GM18870 (cell line): ENCODE measurements at regions not wholly inside any gene's neighbourhood (a gene's known extent, or its start where the extent isn't known, plus 50 kb on each side); places are given as distances from the start of the nearest gene placed in this dataset.
"Not testable (repeated sequence)": the region's sequence is repeated elsewhere in the genome, so short reads cannot be mapped to it uniquely, and the experiment has no call there.

Experiments used
- ATAC-seq: cut with Tn5 transposase; IDR thresholded peaks from one replicate; pipeline ENCODE4 v1.9.1; 2021; ENCODE audit warnings: moderate library complexity; ENCODE audit not compliant: unreplicated experiment

GRCh38 chr4:53720776-53721175 lies 129.5 kb upstream of the LNX1 start:
- ATAC-seq = no peak

- no peak for ATAC-seq
Measured at GRCh38 chr4:53717064-53717549, 125.8 kb upstream of the LNX1 start.

GRCh38 chr4:53716471-53717063 lies 125.3 kb upstream of the LNX1 start:
- ATAC-seq = no peak

GRCh38 chr4:53716011-53716410 lies 124.7 kb upstream of the LNX1 start:
- ATAC-seq = no peak

DNA sequence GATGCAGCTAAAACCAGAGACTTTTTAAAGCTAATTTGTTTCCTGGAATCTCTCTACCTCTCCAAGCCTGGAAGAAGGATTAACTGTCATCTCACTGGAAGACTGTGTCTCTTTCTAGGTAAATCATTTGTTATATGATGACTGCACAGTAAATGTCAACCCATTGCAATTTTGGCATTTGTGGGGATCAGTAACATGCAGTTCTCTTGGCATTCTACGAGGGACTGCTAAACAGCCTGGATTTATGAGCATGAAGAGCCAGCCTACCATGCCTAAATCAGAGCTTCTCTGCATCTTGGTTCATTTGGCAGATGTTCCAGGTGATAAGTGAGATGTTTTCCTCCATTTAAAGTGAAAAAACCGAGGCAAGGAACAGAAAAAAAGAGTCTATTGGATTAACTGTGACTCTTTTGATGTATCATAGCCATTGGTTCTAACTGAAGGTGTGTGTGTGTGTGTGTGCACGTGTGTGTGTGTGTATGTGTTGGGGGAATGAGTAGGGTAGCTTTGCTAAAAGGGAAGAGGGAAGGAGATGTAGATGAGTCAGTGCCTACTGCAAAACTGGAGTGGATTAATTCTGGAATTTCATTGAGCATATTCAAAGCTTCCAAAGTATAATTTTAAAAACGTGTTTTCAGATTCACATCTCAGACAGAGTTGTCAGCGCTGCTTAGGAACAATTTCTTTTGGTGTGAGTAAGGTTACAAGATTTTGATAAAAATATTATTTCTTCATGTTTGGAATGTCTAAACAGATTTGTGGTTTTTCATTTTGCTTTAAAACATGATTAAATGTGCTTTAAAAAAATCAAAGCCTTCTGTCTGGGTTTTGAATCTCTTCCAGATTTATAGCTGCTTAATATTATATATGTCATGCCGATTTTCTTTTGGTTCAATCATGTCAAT lies 123.2 kb upstream of the LNX1 start:
- no peak for ATAC-seq

DNA sequence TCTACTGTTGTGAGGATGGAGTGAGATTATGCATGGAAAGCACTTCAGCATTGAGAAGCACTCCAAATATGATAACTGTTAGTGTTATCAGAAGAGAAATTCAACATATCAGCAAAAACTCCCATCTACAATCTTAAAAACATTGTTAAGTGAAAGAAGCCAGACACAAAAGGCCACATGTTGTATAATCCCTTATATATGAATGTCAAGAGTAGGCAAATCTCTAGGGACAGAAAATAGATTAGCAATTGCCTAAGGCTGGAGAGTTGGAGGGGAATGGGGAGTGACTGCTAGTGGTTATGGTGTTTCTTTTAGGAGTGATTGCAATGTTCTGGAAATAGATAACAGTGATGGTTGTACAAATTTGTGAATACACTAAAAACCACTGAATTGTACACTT lies 122.5 kb upstream of the LNX1 start:
- no peak for ATAC-seq

DNA sequence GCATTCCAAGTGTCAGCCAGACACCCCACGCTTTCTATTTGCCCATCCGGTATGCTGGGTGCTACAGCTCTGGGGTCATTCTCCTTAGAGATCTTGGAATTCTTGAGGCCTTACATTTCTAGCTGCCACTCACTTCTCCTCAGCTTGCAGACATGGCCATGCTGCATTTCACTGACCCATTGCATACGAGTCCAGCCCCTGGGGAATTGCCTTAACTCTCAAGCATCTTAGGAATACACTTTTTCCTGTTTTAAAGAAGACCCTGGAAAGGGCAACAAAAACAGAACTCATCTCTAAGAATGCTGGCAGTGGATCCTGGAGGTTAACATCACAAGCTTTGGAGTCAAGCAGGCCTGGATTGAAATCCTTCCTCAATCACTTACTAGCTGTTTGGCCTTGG lies 122.0 kb upstream of the LNX1 start:
- ATAC-seq = no peak

GRCh38 chr4:53712408-53713020 lies 121.2 kb upstream of the LNX1 start:
- ATAC-seq = no peak

- no peak for ATAC-seq
Measured at GRCh38 chr4:53711926-53712325, 120.6 kb upstream of the LNX1 start.

- no peak for ATAC-seq
Measured at GRCh38 chr4:53709693-53710092, 118.4 kb upstream of the LNX1 start.

DNA sequence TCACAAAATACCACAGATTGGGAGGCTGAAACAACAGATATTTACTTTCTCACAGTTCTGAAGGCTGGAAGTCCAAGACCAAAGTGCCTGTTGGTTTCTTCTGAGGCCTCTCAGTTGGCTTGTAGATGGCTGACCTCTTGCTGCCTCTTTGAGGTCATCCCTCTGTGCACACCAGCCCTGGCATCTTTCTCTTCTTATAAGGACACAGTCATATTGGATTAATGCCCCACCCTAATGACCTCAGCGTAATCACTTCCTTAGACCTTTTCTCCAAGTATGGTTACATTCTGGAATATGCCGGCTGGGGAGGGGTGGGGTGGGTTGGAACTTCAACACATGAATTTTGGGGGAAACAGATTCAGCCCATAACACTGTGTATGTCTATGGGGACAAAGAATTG lies 116.2 kb upstream of the LNX1 start:
- no peak for ATAC-seq

DNA sequence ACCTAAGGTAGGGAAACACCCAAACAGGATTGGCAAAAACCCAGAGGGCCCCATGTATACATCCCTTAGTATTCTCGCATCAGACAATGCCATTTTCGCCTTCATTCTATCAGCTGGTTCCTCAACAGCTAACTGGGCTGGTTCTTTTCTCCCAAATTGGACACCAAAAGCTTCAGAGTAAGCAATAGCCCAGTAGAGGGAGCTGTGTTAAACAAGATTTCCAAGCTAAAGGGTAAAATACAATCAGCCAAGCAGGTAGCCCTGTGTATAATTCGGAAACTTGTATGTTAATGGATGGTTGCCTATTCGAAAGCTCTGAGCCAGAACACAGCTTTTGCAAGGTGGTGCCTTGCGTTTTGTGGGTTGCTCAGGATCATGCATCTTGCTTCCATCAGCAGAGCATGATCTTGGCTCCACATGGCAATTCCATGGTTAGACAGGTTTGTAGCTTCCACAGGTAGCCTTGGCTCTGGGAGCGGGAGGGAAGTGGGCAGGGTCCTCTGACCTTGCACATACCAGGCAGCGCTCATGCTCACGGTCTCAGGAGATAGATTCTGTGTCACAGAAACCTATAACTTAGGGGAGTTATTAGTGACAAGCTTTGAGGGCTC lies 115.2 kb upstream of the LNX1 start:
- ATAC-seq = no peak

DNA sequence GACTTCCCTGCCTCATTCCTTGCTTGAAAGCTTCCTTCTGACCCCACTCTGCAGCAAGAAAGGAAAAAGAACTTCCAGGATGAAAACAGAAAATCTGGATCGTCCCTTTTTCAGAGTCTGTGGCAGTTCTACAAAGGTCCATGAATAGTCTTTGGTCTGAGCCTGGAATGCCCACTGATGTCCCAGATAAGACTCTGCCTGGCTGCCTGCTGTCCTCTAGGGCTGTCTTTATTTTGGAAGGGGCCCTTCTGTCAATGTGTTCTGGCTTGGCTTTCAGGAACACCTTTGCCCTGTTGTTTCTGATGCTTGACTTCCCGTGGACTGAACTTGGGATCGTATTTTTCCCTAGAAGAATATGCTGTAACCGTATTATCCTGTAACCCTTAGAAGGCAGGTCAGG lies 114.7 kb upstream of the LNX1 start:
- ATAC-seq = no peak

DNA sequence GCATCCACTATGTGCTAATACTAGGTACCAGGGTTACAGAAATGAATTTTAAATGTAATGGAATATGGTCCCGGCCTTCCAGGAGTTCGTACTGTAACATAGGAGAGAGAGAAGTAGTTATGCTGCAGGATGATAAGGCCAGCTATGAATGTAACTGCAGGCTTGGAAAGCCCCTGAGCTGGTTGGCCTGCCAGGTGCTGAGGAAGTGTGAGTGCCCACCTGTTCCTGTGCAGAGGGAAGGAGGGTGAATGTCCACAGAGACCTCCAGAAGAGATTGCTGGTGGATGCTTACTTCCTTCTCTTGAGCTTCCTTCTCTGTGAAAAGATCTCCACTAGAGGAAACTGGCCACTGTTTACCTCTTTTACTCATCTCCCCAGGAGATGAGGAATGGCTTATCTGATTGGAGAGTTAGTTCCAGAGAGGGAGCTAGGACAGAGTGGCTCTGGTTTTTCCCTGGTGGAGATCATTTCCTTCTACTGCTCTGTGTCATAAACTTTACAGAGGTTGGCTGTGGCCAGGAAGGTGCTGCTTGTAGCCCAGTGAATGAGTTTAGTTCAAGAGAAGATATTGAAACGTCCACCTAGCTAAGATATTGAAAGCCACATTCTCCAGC lies 114.0 kb upstream of the LNX1 start:
- ATAC-seq = no peak

DNA sequence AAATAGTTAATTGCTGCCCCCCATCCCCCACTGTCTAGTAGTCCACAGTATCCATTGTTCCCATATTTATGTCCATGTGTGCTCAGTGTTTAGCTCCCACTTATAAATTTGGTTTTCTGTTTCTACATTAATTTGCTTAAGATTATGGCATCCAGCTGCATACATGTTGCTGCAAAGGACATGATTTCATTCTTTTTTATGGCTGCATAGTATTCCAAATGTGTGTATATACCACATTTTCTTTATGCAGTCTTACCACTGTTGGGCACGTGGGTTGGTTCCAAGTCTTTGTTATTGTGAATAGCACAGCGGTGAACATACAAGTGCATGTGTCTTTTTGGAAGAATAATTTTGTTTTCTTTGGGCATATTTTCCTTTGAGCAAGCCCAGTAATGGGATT lies 113.0 kb upstream of the LNX1 start:
- ATAC-seq = no peak

DNA sequence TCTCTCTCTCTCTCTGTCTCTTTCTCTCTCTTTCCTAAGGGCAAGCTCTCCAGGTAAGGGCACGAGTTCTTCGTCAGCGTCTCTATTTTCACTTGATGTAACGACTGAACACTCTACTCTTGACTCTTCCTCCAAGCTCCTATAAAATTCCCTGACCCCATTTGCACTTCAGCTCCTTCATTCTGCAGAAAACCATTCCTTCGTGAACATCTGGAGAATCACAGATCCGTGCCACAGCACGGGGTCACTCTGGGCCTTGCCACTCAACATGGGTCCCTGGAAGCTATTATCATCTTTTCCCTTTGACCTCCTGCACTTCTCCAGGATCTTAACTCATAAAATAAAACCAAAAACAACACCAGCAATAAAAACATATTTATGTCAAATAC lies 112.0 kb upstream of the LNX1 start:
- no peak for ATAC-seq

GRCh38 chr4:53702334-53703266 lies 111.3 kb upstream of the LNX1 start:
- ATAC-seq = peak; percentile 74

DNA sequence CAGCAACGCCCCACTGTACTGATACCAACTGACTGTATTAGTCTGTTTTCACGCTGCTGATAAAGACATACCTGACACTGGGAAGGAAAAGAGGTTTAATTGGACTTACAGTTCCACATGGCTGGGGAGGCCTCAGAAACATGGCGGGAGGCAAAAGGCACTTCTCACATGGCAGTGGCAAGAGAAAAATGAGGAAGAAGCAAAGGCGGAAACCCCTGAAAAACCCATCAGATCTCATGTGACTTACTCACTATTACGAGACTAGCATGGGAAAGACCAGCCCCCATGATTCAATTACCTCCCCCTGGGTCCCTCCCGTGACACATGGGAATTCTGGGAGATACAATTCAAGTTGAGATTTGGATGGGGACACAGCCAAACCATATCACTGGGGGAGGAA lies 110.0 kb upstream of the LNX1 start:
- not testable (repeated sequence) for ATAC-seq

GRCh38 chr4:53699310-53699709 lies 108.0 kb upstream of the LNX1 start:
- ATAC-seq = not testable (repeated sequence)
